Spleen (tissue), 7 donors: ENCODE measurements at regions not wholly inside any gene's neighbourhood (a gene's known extent, or its start where the extent isn't known, plus 50 kb on each side); places are given as distances from the start of the nearest gene placed in this dataset.

Experiments used
- CTCF ChIP-seq, 11 experiments: fragments of 200-600 bp in 7 of 11; fragments of 450-650 bp in 4 of 11; sonication (generic) in 4 of 11; IDR thresholded peaks in 8 of 11; conservative IDR thresholded peaks in 3 of 11; 1 replicate in 7 of 11; 2 replicates in 4 of 11; pipeline versions ENCODE4 v1.4.0 to v1.8.0; 2016 to 2021; ENCODE audit warnings: antibody characterized with exemption in 11 of 11, inconsistent platforms in 4 of 11, mild to moderate bottlenecking in 1 of 11
- POLR2A ChIP-seq, 3 donors: fragments of 450-650 bp; IDR thresholded peaks; one replicate each; pipeline ENCODE4 v1.5.1; 2017; ENCODE audit warnings: antibody characterized with exemption in 3 of 3, mild to moderate bottlenecking in 1 of 3
- donor health status: DM: no; HTN: no; CAD: no; lungs with moderate emphysema.
- donor health status: DM: no; HTN: no; CAD: no.
- donor health status: DM: no; HTN: no; CAD: no.

GRCh38 chr18:47752796-47753645 lies 177.4 kb downstream of the SMAD2 start:
- TF ChIP-seq CTCF (IDR thresholded peaks at IDR 0.05 in 8 of 11, conservative IDR thresholded peaks at IDR 0.05 in 3 of 11), result no peak
- TF ChIP-seq POLR2A (IDR thresholded peaks at IDR 0.05), result no peak
